GM10248 (cell line): ENCODE measurements at regions not wholly inside any gene's neighbourhood (a gene's known extent, or its start where the extent isn't known, plus 50 kb on each side); places are given as distances from the start of the nearest gene placed in this dataset.
"Not testable (repeated sequence)": the region's sequence is repeated elsewhere in the genome, so short reads cannot be mapped to it uniquely, and the experiment has no call there.

Source experiments
- CTCF ChIA-PET: fragments of 300-600 bp; sonication (Branson Sonifier 250); formaldehyde crosslinking; extraction: SDS; loops from one replicate; lab custom pipeline; 2021; ENCODE audit warnings: antibody characterized with exemption; lab: Yijun Ruan, JAX
- POLR2A ChIA-PET: fragments of 350-650 bp; sonication (Branson Sonifier 250); formaldehyde crosslinking; extraction: SDS; loops from one replicate; lab custom pipeline; 2020; ENCODE audit warnings: antibody characterized with exemption; lab: Yijun Ruan, JAX
- DNase-seq: peaks from one replicate; pipeline ENCODE4 v3.0.0; 2012; ENCODE audit errors: extremely low spot score
- TF ChIP-seq, protein P1 (sequence below): IDR thresholded peaks from 2 replicates; pipeline ENCODE4 v1.5.1; 2012; ENCODE audit warnings: mild to moderate bottlenecking, low read depth; ENCODE audit errors: extremely low read depth, missing control alignments, control extremely low read depth

DNA sequence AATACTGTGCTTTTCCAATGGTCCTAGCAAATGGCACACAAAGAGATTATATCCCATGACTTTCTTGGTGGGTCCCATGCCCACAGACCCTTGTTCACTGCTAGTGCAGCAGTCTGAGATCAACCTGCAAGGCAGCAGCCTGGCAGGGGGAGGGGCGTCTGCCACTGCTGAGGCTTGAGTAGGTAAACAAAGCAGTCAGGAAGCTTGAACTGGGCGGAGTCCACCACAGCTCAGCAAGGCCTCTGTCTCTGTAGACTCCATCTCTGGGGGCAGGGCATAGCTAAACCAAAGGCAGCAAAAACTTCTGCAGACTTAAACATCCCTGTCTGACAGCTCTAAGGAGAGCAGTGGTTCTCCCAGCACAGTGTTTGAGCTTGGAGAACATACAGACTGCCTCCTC lies 82.9 kb downstream of the ZNF737 start:
- DNase-seq = no peak
- TF ChIP-seq, protein P1, sequence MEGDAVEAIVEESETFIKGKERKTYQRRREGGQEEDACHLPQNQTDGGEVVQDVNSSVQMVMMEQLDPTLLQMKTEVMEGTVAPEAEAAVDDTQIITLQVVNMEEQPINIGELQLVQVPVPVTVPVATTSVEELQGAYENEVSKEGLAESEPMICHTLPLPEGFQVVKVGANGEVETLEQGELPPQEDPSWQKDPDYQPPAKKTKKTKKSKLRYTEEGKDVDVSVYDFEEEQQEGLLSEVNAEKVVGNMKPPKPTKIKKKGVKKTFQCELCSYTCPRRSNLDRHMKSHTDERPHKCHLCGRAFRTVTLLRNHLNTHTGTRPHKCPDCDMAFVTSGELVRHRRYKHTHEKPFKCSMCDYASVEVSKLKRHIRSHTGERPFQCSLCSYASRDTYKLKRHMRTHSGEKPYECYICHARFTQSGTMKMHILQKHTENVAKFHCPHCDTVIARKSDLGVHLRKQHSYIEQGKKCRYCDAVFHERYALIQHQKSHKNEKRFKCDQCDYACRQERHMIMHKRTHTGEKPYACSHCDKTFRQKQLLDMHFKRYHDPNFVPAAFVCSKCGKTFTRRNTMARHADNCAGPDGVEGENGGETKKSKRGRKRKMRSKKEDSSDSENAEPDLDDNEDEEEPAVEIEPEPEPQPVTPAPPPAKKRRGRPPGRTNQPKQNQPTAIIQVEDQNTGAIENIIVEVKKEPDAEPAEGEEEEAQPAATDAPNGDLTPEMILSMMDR = no peak
- ChIA-PET POLR2A (no interaction called here), CTCF (no interaction called here)

DNA sequence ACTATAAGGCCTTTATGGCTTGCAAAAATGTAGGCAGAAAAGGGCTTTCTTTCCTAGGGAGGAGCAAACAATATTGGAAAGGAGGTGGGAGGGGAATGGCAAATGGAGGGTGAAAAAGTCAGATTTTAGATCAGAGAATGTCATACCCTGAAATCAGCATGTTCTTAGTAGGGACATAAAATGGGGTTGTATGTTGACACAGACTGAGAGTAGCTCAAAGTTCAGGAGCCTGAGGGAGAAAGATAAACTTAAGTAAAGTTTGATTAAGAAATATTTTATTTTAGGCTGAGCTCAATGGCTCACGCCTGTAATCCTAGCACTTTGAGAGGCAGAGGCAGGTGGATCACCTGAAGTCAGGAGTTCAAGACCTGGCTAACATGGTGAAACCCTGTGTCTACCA lies 83.8 kb downstream of the ZNF737 start:
- ChIA-PET CTCF (no interaction called here), POLR2A (no interaction called here)
- DNase-seq = no peak
- TF ChIP-seq, protein P1 = no peak

DNA sequence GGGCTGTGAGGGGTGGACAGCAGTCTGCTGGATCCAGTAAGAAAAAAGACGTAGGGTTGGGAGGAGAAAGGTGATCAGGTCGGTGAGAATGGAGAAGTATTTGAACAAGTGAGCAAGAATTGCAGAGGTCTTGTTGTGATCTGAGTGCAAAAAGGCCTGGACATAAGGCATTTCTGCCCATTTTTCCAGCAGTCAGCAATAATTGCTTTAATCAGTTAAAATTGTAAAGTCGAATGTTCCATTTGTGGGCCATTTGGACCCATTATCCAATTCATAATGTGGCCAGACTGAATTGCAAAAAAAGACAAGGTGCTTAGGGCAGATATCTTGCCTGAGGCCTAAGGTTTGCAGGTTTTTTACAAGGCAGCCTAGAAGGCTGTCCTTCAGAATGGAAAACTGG lies 86.1 kb downstream of the ZNF737 start:
- no peak for DNase-seq
- TF ChIP-seq, protein P1 = no peak
- ChIA-PET POLR2A (no interaction called here), CTCF (no interaction called here)

DNA sequence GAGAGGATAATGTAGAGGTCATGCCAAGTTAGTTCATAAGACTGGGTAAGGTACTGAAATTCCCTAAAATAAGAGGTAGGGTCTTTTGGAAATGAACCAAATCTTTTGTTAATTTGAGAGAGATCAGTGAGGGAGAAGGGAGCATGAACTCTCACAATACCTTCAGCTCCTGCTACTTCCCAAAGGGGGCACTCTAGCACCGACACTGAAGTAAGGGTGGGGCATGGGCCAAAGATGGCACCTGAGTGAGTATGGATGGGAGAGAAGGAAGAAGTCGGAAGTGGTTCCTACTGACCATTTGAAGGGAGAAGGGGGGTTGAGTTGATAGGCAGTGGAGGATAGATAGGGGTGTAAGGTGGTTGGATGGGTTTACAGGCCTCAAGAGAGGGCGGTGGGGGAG lies 86.6 kb downstream of the ZNF737 start:
- TF ChIP-seq, protein P1 = no peak
- ChIA-PET POLR2A (no interaction called here), CTCF (no interaction called here)
- DNase-seq = no peak

DNA sequence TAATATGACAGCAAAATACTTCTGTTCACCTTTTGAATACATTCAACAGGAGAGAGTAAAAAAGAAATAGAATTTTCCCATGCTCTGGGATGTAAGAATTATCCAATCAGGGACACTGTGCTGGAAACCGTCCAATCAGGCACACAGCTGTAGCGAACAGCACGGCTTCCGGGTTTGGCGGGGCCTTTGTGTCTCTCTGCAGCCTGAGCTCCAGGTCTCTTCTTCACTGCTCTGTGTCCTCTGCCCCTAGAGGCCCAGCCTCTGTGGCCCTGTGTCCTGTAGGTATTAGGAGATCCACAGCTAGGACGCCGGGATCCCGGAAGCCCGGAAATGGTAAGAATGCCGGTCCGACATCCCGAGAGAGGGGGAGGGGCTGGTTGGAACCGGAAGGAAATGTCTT lies 92.7 kb downstream of the ZNF737 start:
- no peak for DNase-seq
- ChIA-PET CTCF (no interaction called here), POLR2A (no interaction called here)
- TF ChIP-seq, protein P1 = no peak

DNA sequence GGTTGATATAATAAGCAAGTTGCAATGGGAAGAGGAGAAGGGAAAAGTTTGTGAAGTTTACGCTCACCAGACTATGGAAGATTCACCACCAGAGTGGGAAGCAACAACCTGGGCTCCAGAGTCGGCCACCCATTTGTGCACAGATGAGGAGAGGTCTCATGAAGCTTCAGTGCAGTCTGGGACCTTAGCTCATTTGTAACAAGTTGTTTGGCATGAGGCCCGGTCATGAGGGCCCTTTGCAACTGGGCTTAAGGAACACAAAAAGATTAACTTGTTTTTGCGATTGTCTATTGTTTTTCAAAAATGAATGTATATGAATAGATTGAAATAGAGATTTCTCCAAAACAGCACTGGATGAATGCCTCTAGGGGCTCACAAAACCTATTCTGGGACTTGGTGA lies 94.2 kb downstream of the ZNF737 start:
- DNase-seq = no peak
- ChIA-PET CTCF (no interaction called here), POLR2A (no interaction called here)
- TF ChIP-seq, protein P1 = no peak

DNA sequence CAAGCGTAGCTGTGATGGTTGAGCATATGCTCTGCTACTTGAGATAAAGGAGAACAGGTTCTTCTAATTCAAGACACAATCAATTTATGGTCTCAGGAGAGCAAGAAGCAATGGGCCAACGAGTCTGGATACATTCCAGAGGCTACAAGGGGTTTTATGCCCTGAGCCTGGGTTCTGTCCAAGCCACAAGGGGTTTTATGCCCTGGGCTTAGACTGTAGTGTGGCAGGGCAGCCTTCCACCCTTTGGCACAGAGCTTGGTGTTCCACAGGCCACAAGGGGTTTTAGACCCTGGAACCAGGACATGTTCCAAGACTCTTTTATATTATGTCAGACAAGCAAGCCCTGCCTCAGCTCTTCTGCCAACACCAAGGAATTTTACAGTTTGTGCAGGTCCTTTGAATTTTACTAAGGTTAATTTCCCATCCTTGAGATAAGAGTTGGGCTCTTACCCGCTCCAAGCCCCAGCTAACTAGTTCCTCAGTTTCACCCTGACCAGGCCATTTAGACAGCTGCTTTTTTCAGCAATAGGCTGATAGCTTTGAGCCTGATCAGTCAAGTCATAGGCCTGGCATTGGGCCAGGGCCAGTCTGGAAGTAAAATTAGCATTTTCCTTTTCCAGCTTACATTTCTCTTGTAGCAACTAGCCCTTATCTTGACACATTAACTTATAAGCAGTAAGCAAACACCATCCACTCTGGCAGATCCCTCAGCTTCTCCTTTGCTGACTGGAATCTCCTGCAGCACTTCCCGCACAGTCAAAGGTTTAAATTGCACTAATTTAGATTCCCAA lies 95.0 kb downstream of the ZNF737 start:
- DNase-seq = no peak
- POLR2A ChIA-PET = no interaction called here
- CTCF ChIA-PET = no interaction called here
- TF ChIP-seq, protein P1 = no peak

DNA sequence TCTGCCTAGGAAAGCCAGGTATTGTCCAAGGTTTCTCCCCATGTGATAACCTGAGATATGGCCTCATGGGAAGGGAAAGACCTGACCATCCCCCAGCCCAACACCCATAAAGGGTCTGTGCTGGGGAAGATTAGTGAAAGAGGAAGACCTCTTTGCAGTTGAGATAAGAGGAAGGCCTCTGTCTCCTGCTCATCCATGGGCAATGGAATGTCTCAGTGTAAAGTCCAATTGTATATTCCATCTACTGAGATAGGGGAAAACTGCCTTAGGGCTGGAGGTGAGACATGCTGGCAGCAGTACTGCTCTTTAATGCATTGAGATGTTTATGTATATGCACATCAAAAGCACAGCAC lies 99.0 kb downstream of the ZNF737 start:
- CTCF ChIA-PET, DNase-seq, POLR2A ChIA-PET: not testable (repeated sequence)

DNA sequence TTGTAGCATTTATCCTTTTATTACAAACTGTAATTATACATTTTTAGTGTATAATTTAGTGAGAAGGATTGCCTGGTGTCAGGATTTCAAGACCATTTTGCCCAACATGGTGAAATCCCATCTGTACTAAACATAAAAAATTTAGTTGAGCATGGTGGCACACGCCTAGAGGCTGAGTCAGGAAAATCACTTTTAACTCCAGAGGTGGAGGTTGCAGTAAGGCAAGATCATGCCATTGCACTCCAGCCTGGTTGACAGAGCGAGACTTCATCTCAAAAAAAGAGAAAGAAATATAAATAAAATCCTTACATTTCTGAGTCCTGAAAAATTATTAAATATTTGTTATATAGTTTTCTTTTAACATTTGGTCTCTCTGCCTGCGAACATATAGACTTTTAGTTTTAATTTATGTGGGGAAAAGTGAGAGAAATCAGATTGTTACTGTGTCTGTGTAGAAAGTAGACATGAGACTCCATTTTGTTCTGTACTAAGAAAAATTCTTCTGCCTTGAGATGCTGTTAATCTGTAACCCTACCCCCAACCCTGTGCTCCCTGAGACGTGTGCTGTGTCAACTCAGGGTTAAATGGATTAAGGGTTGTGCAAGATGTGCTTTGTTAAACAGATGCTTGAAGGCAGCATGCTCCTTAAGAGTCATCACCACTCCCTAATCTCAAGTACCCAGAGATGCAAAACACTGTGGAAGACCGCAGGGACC lies 99.5 kb downstream of the ZNF737 start:
- POLR2A ChIA-PET, CTCF ChIA-PET: not testable (repeated sequence)

More for the DNA sequence above, 99.5 kb downstream of the ZNF737 start:
- DNase-seq = not testable (repeated sequence)
